ENCODE measurements at regions not wholly inside any gene's neighbourhood (a gene's known extent, or its start where the extent isn't known, plus 50 kb on each side); places are given as distances from the start of the nearest gene placed in this dataset.

- peak; percentile 47 for ATAC-seq
- H3K9me3 ChIP-seq = peaks cover 0 to 12% of the 10 kb centered on the region in 2 donors
- H3K36me3 ChIP-seq = no peaks in the 10 kb centered on the region
- peak in 1 of 2 donors; percentile 27 for TF ChIP-seq CTCF (IDR thresholded peaks at IDR 0.05)
- H3K4me3 ChIP-seq = no peak overlapping the region
- peak in 1 of 4 donors; percentile 2 for DNase-seq
- no peaks in the 10 kb centered on the region for H3K27me3 ChIP-seq
- intact Hi-C loops (cut with DNase I) = no loop called here
- H3K4me1 ChIP-seq = no peaks in the 10 kb centered on the region
- H3K27ac ChIP-seq = no peak overlapping the region
Measured at GRCh38 chr6:51350308-51350904, 531.7 kb downstream of the TFAP2B start.

- Histone ChIP-seq H3K4me1 (no peaks in the 10 kb centered on the region), H3K36me3 (no peaks in the 10 kb centered on the region), H3K4me3 (no peak overlapping the region), H3K27ac (no peak overlapping the region), H3K27me3 (no peaks in the 10 kb centered on the region), H3K9me3 (no peaks in the 10 kb centered on the region)
- DNase-seq = no peak
- no peak for TF ChIP-seq CTCF (IDR thresholded peaks at IDR 0.05)
- peak; percentile 87 for ATAC-seq
- intact Hi-C loops (cut with DNase I) = no loop called here
Measured at GRCh38 chr6:51352506-51353029, 533.9 kb downstream of the TFAP2B start.

- no peak for TF ChIP-seq CTCF (IDR thresholded peaks at IDR 0.05)
- intact Hi-C loops (cut with DNase I) = no loop called here
- Histone ChIP-seq H3K4me1 (no peaks in the 10 kb centered on the region), H3K27me3 (no peaks in the 10 kb centered on the region), H3K36me3 (no peaks in the 10 kb centered on the region), H3K27ac (no peak overlapping the region), H3K9me3 (no peaks in the 10 kb centered on the region), H3K4me3 (no peak overlapping the region)
- no peak for ATAC-seq
- no peak for DNase-seq
Measured at GRCh38 chr6:51360287-51360686, 541.6 kb downstream of the TFAP2B start.

- Histone ChIP-seq H3K4me1 (no peaks in the 10 kb centered on the region), H3K9me3 (no peaks in the 10 kb centered on the region), H3K36me3 (no peaks in the 10 kb centered on the region), H3K27ac (no peak overlapping the region), H3K27me3 (no peaks in the 10 kb centered on the region), H3K4me3 (no peak overlapping the region)
- DNase-seq (no peak), ATAC-seq (no peak)
- intact Hi-C loops (cut with DNase I) = no loop called here
- TF ChIP-seq CTCF (IDR thresholded peaks at IDR 0.05) = no peak
Measured at GRCh38 chr6:51365566-51365965, 546.9 kb downstream of the TFAP2B start.

GRCh38 chr6:51369485-51369884 lies 550.8 kb downstream of the TFAP2B start:
- intact Hi-C loops (cut with DNase I) = no loop called here
- ATAC-seq (no peak), DNase-seq (no peak)
- Histone ChIP-seq H3K27ac (no peak overlapping the region), H3K9me3 (no peaks in the 10 kb centered on the region), H3K4me3 (no peak overlapping the region), H3K36me3 (no peaks in the 10 kb centered on the region), H3K4me1 (no peaks in the 10 kb centered on the region), H3K27me3 (no peaks in the 10 kb centered on the region)
- no peak for TF ChIP-seq CTCF (IDR thresholded peaks at IDR 0.05)

Measured in left lung (tissue), 4 donors.